CD14-positive monocyte (primary cell): ENCODE measurements at regions not wholly inside any gene's neighbourhood (a gene's known extent, or its start where the extent isn't known, plus 50 kb on each side); places are given as distances from the start of the nearest gene placed in this dataset.

Source experiments
- DNase-seq, 3 donors: peaks; one replicate each; pipeline ENCODE4 v3.0.0-alpha.2; 2011 to 2022
- H2AFZ ChIP-seq: 2 replicates; pipeline ENCODE4 v1.6.0; 2012; ENCODE audit warnings: mild to moderate bottlenecking, low read depth, low read length, inconsistent platforms; ENCODE audit not compliant: insufficient read depth, poor library complexity, severe bottlenecking
- H3K27ac ChIP-seq, 2 donors: 1 replicate in 1 of 2; 2 replicates in 1 of 2; pipeline ENCODE4 v1.5.1; 2012 to 2013; ENCODE audit warnings: low read length in 2 of 2, control low read depth in 1 of 2, inconsistent platforms in 1 of 2, low read depth in 1 of 2, mild to moderate bottlenecking in 1 of 2
- H3K27me3 ChIP-seq, 2 donors: one replicate each; pipeline versions ENCODE4 v1.6.0 to v1.6.1; 2011 to 2013; ENCODE audit warnings: low read length in 2 of 2; ENCODE audit not compliant: control insufficient read depth in 2 of 2, insufficient read depth in 2 of 2
- H3K36me3 ChIP-seq, 2 donors: replicated peaks in 1 of 2; 1 replicate in 1 of 2; 2 replicates in 1 of 2; pipeline versions ENCODE4 v1.5.1 to v1.6.1; 2012 to 2013; ENCODE audit warnings: low read length in 2 of 2, control low read depth in 1 of 2, inconsistent platforms in 1 of 2, mild to moderate bottlenecking in 1 of 2; ENCODE audit not compliant: insufficient read depth in 2 of 2, control insufficient read depth in 1 of 2
- H3K4me1 ChIP-seq, 2 donors: 1 replicate in 1 of 2; 2 replicates in 1 of 2; pipeline versions ENCODE4 v1.5.1 to v1.6.1; 2012 to 2013; ENCODE audit warnings: low read length in 2 of 2, control low read depth in 1 of 2, inconsistent platforms in 1 of 2, mild to moderate bottlenecking in 1 of 2, moderate library complexity in 1 of 2; ENCODE audit not compliant: insufficient read depth in 2 of 2, control insufficient read depth in 1 of 2
- H3K4me2 ChIP-seq: replicated peaks from 2 replicates; pipeline ENCODE3; 2012; ENCODE audit warnings: low read length, moderate library complexity, mild to moderate bottlenecking; ENCODE audit not compliant: poor library complexity, severe bottlenecking; ENCODE audit errors: extremely low read depth
- H3K4me3 ChIP-seq, 3 experiments: fragments of 200-600 bp in 1 of 3; sonication (generic) in 1 of 3; replicated peaks in 1 of 3; 1 replicate in 2 of 3; 2 replicates in 1 of 3; pipeline ENCODE4 v1.5.1; 2011 to 2013; ENCODE audit warnings: low read length in 3 of 3, mild to moderate bottlenecking in 3 of 3, control low read depth in 2 of 3, low read depth in 2 of 3, inconsistent platforms in 1 of 3, moderate library complexity in 1 of 3
- H3K79me2 ChIP-seq: 2 replicates; pipeline ENCODE4 v1.6.0; 2012; ENCODE audit warnings: mild to moderate bottlenecking, control low read depth, inconsistent platforms, low read length, moderate library complexity; ENCODE audit not compliant: insufficient read depth
- H3K9ac ChIP-seq: 2 replicates; pipeline ENCODE4 v1.6.0; 2017; ENCODE audit warnings: low read length, mild to moderate bottlenecking; ENCODE audit not compliant: insufficient read depth, poor library complexity, severe bottlenecking
- H3K9me3 ChIP-seq, 2 donors: replicated peaks in 1 of 2; 1 replicate in 1 of 2; 2 replicates in 1 of 2; pipeline versions ENCODE4 v1.5.1 to v1.6.1; 2012 to 2013; ENCODE audit warnings: low read length in 2 of 2, control low read depth in 1 of 2; ENCODE audit not compliant: control insufficient read depth in 1 of 2, insufficient read depth in 1 of 2
- H4K20me1 ChIP-seq: 2 replicates; pipeline ENCODE4 v1.6.0; 2012; ENCODE audit warnings: mild to moderate bottlenecking, low read length, control low read depth, moderate library complexity; ENCODE audit not compliant: insufficient read depth
- H3K27ac Mint-ChIP-seq, 7 donors: one replicate each; pipeline ENCODE4 v1.8.0; 2020; ENCODE audit warnings: mild to moderate bottlenecking in 7 of 7, mixed read lengths in 7 of 7, moderate library complexity in 6 of 7, inconsistent platforms in 2 of 7
- H3K27me3 Mint-ChIP-seq, 3 donors: one replicate each; pipeline ENCODE4 v1.8.0; 2021 to 2022; ENCODE audit warnings: low read depth in 3 of 3, mild to moderate bottlenecking in 3 of 3, mixed read lengths in 3 of 3, moderate library complexity in 3 of 3, inconsistent platforms in 1 of 3
- H3K36me3 Mint-ChIP-seq, 2 donors: one replicate each; pipeline ENCODE4 v1.8.0; 2020; ENCODE audit warnings: mixed read lengths in 2 of 2, inconsistent platforms in 1 of 2, mild to moderate bottlenecking in 1 of 2
- H3K4me1 Mint-ChIP-seq: one replicate; pipeline ENCODE4 v1.8.0; 2020; ENCODE audit warnings: mild to moderate bottlenecking, mixed read lengths
- H3K4me3 Mint-ChIP-seq, 2 donors: one replicate each; pipeline ENCODE4 v1.8.0; 2020; ENCODE audit warnings: mild to moderate bottlenecking in 2 of 2, mixed read lengths in 2 of 2, moderate library complexity in 1 of 2
- H3K9me3 Mint-ChIP-seq, 7 donors: one replicate each; pipeline ENCODE4 v1.8.0; 2020 to 2022; ENCODE audit warnings: mixed read lengths in 7 of 7, mild to moderate bottlenecking in 6 of 7, moderate library complexity in 6 of 7, inconsistent platforms in 2 of 7
- WGBS: methylation state at CpG from one replicate; pipeline ENCODE4 v1.1.5; 2013; ENCODE audit warnings: missing lambda C conversion rate; ENCODE audit not compliant: insufficient coverage; 5-methylcytosine and 5-hydroxymethylcytosine counted together
- intact Hi-C, 2 donors: fragments of 100-400 bp; cut with micrococcal nuclease; formaldehyde crosslinking; loops; one replicate each; pipeline versions ENCODE4 v1.15.0 to v1.15.1; 2023
- TF ChIP-seq, protein P1 (sequence below): fragments of 200-600 bp; IDR thresholded peaks from one replicate; pipeline ENCODE4 v1.8.0; 2022; ENCODE audit warnings: antibody characterized with exemption, mild to moderate bottlenecking

GRCh38 chr3:22585504-22585903 is 617.6 kb upstream of the UBE2E2 start:
- Histone ChIP-seq H3K27me3 (no peaks in the 10 kb centered on the region), H3K27ac (no peak overlapping the region), H3K9me3 (no peaks in the 10 kb centered on the region), H2AFZ (no peak overlapping the region), H3K4me3 (no peak overlapping the region), H3K4me2 (no peak overlapping the region), H3K36me3 (no peaks in the 10 kb centered on the region), H4K20me1 (no peaks in the 10 kb centered on the region), H3K4me1 (no peaks in the 10 kb centered on the region), H3K79me2 (no peaks in the 10 kb centered on the region), H3K9ac (no peak overlapping the region)
- intact Hi-C loops = no loop called here
- Mint-ChIP-seq H3K27me3 (no peaks in the 10 kb centered on the region), H3K4me1 (no peaks in the 10 kb centered on the region), H3K27ac (no peak overlapping the region), H3K36me3 (no peaks in the 10 kb centered on the region), H3K9me3 (peaks cover 0 to 5% (median 2%) of the 10 kb centered on the region in 7 donors), H3K4me3 (no peak overlapping the region)
- no peak for DNase-seq
- 11% methylated on average over 1 of the region's 2 CpGs for WGBS
- TF ChIP-seq, protein P1, sequence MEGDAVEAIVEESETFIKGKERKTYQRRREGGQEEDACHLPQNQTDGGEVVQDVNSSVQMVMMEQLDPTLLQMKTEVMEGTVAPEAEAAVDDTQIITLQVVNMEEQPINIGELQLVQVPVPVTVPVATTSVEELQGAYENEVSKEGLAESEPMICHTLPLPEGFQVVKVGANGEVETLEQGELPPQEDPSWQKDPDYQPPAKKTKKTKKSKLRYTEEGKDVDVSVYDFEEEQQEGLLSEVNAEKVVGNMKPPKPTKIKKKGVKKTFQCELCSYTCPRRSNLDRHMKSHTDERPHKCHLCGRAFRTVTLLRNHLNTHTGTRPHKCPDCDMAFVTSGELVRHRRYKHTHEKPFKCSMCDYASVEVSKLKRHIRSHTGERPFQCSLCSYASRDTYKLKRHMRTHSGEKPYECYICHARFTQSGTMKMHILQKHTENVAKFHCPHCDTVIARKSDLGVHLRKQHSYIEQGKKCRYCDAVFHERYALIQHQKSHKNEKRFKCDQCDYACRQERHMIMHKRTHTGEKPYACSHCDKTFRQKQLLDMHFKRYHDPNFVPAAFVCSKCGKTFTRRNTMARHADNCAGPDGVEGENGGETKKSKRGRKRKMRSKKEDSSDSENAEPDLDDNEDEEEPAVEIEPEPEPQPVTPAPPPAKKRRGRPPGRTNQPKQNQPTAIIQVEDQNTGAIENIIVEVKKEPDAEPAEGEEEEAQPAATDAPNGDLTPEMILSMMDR = no peak

- Histone ChIP-seq H3K9ac (no peak overlapping the region), H3K4me3 (no peak overlapping the region), H3K27me3 (no peaks in the 10 kb centered on the region), H3K27ac (no peak overlapping the region), H3K9me3 (no peaks in the 10 kb centered on the region), H4K20me1 (no peaks in the 10 kb centered on the region), H2AFZ (no peak overlapping the region), H3K4me1 (no peaks in the 10 kb centered on the region), H3K36me3 (no peaks in the 10 kb centered on the region), H3K79me2 (no peaks in the 10 kb centered on the region), H3K4me2 (no peak overlapping the region)
- no CpG with 5 or more reads among the region's 2 CpGs for WGBS
- Mint-ChIP-seq H3K4me1 (no peaks in the 10 kb centered on the region), H3K4me3 (no peak overlapping the region), H3K27ac (no peak overlapping the region), H3K27me3 (no peaks in the 10 kb centered on the region), H3K9me3 (peaks cover 0 to 5% (median 2%) of the 10 kb centered on the region in 7 donors), H3K36me3 (no peaks in the 10 kb centered on the region)
- intact Hi-C loops = no loop called here
- TF ChIP-seq, protein P1 = no peak
- no peak for DNase-seq
Measured at GRCh38 chr3:22585911-22586310, 617.2 kb upstream of the UBE2E2 start.
